ENCODE measurements at regions not wholly inside any gene's neighbourhood (a gene's known extent, or its start where the extent isn't known, plus 50 kb on each side); places are given as distances from the start of the nearest gene placed in this dataset.

GRCh38 chr2:180562378-180562777 lies 418.0 kb upstream of the UBE2E3 start:
- TF ChIP-seq CTCF (IDR thresholded peaks at IDR 0.05) (no peak), POLR2A (IDR thresholded peaks at IDR 0.05) (no peak)
